ENCODE measurements at regions not wholly inside any gene's neighbourhood (a gene's known extent, or its start where the extent isn't known, plus 50 kb on each side); places are given as distances from the start of the nearest gene placed in this dataset.

DNA sequence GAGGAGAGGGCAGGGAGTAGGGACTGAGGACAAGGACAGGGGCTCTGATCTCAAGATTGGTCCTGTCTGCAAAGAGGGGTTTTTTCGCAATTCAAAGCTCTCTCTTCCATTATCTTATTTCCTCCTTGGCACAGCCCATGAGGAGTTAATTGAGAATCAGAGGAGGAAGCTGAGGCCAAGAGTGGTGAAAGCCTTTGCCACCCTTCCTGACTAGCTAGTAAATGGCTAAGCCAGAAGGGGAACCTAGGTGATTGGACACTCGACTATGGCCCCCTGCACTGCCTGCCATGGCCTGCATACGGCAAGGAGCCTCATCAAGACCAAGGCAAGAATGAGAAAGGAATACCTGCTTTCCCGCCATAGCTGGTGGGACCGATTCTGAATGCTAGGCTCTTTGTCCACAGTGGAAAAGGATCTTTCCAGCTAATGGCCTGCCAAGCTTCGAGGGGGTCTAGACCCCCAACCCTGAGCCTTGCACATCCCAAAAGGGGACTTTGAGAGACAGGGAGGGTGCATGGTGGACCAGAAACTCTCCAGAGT, 237.9 kb downstream of the HAUS1 start:
- Histone ChIP-seq H3K9me3 (replicated peaks) (no peaks in the 10 kb centered on the region), H3K4me1 (peaks cover 27% of the 10 kb centered on the region), H3K4me3 (no peak overlapping the region), H3K27ac (no peak overlapping the region), H3K36me3 (no peaks in the 10 kb centered on the region), H3K27me3 (no peaks in the 10 kb centered on the region)
- no peak for DNase-seq

DNA sequence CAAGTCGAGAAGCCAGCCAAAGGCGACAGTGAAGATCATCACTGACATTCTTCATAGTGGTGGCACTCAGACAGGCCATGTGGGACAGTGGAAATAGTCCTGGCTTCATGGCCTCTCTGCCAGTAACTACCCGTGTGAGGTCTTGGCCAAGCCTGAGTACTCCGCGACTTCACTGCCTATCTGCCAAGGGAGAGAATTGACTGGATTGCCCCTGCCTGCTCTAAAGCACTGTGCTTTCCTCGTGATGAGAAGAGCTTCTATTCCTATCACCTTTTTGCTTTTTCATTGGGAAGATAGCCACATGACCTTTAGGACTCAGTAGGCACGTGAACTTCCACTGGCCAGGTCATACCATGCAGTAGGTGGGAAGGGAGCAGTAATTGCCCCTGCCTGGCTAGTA, 239.3 kb downstream of the HAUS1 start:
- no peak for DNase-seq
- H3K27ac ChIP-seq, result no peak overlapping the region

DNA sequence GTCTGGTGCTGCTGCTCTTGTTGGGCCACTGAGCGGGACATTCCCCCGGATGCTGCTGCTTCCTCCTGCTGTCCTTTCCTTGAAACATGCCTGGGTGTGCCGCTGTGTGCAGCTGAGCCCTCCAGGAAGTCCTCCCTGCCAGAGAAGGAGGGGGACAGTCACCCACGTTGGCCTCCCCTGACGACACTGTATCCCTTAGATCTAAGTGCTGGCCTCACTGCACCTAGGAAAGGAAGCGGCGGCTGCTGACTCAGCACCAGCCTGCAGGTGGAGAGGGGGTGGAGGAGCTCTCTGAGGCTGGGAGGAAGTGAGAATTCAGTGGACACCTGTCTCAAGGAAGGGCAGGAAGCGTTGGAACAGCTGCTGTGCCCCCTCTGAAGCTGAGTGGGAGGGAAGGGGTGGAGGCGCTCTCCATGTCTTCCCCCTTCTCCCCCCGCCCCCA, 239.8 kb downstream of the HAUS1 start:
- no peak overlapping the region for H3K27ac ChIP-seq
- H3K27me3 ChIP-seq, result no peaks in the 10 kb centered on the region
- DNase-seq, result peak; percentile 65 to 76

More for the DNA sequence above, 239.3 kb downstream of the HAUS1 start:
- H3K27me3 ChIP-seq, result no peaks in the 10 kb centered on the region
- no peaks in the 10 kb centered on the region for H3K36me3 ChIP-seq
- H3K4me1 ChIP-seq, result peaks cover 22% of the 10 kb centered on the region
- H3K4me3 ChIP-seq, result no peak overlapping the region
- H3K9me3 ChIP-seq (replicated peaks), result no peaks in the 10 kb centered on the region

DNA sequence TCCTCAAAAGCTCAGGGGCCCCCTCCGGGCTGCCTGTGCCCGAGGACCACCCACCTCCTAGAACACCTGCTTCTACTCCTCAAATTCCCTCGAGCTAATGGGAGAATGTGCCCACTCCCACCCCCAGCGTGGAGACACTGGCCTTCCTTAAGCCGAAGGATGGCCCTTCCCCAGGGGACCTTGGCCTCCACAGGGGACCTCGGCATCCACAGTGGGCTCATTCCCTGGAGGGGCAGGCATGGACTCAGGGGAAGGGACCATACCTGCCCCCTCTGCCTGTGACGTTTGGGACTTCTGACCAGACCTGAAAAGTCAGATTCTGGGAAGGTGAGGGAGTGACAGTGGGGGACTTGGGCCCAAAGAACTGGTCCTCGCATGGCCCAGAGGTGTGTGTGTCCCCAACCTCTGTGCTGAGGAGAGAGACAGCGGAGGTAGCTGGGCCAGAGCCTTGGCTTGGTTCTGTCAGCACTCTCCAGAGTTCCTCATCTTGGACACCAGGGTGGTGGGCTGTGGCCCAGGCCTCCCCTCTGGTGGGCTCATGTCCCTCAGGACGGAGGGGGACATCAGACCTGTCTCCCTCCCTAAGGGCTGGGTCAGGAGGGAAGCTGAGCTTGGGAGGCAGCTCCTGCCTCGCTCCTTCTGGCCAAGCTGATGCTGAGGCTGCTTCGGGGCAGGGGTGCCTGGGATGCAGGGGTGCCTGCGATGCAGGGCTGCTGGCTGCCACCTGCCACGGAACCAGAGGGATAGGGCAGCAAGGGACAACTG, 240.4 kb downstream of the HAUS1 start:
- Histone ChIP-seq H3K4me1 (peaks cover 12% of the 10 kb centered on the region), H3K4me3 (no peak overlapping the region), H3K27me3 (no peaks in the 10 kb centered on the region), H3K9me3 (replicated peaks) (no peaks in the 10 kb centered on the region), H3K27ac (peak overlapping the region; percentile 23; the same call in 1 of the 2 replicates), H3K36me3 (no peaks in the 10 kb centered on the region)
- DNase-seq, result no peak

More for the DNA sequence above, 239.8 kb downstream of the HAUS1 start:
- Histone ChIP-seq H3K4me1 (peaks cover 18% of the 10 kb centered on the region), H3K4me3 (no peak overlapping the region), H3K36me3 (no peaks in the 10 kb centered on the region), H3K9me3 (replicated peaks) (no peaks in the 10 kb centered on the region)

DNA sequence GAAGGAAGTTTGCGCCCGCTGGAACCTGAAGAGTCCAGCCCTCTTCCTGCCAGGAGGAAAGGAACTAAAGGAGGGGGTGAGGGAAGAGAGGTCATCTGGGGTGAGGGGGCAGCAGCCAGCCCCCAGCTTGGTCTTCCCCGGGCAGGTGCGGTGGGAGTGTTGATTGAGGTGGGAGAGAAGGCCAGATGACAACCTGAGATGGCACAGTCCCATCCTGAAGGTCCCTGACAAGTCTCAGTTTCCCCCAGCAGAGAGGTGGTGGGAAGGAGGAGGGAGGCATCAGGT, 240.9 kb downstream of the HAUS1 start:
- no peaks in the 10 kb centered on the region for H3K9me3 ChIP-seq (replicated peaks)
- no peaks in the 10 kb centered on the region for H3K27me3 ChIP-seq
- DNase-seq, result no peak
- H3K4me1 ChIP-seq, result peaks cover 12% of the 10 kb centered on the region
- H3K36me3 ChIP-seq, result no peaks in the 10 kb centered on the region
- no peak overlapping the region for H3K27ac ChIP-seq
- no peak overlapping the region for H3K4me3 ChIP-seq

DNA sequence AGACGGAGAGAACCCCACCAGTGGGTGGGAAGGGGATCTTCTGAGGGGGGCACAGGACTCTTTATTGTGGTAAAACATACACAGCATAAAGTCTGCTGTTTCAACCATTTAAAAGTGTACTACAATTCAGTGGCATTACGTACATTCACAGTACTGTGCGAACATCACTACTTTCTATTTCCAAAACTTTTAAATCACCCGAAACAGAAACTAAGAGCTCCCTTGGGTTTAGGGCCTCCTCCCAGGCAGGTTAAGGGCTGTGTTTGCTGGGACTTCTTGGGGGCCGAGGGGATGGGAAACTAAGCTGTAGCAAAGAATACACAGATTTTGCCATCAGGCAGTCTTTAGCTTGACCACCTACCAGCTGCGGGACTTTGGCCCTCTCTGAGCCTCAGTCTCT, 242.0 kb downstream of the HAUS1 start:
- Histone ChIP-seq H3K4me3 (no peak overlapping the region), H3K27me3 (no peaks in the 10 kb centered on the region), H3K4me1 (peaks cover 12% of the 10 kb centered on the region), H3K27ac (no peak overlapping the region), H3K36me3 (no peaks in the 10 kb centered on the region), H3K9me3 (replicated peaks) (no peaks in the 10 kb centered on the region)
- no peak for DNase-seq

DNA sequence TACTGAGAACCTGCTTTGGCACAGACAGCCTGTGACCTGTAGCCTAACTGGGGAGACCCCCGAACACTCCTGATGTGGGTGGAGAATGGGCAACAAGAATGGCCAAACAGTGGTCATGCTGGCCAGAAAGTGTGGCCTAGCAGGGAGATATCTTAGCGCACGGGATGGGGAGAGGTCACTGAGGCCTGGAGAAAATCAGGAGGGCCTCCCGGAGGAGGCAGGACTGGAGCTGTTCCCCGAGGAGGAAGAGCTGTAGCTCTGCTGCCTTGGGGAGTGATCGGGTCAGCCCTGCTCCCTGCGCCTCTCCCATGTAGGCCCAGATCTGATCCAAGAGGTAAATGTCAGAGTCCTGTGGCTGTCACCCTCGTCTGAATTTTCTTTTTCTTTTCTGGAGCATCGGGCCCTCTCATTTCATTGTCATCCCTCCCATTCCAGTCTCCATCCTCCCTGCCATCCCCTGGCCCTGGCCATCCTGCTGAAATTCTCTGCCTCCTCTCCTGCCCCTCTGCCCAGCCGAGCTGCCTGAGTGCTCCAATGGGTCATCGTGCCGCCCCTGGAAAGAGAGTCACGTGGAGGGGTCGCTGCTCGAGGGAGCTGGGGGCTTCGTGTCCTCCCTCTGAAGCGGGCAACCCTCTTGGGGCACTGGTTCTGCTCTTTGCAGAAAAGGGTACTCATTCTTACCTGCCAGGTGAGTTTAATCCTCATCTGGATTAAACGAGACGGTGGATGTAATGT, 242.9 kb downstream of the HAUS1 start:
- Histone ChIP-seq H3K36me3 (no peaks in the 10 kb centered on the region), H3K9me3 (replicated peaks) (no peaks in the 10 kb centered on the region), H3K27ac (no peak overlapping the region), H3K27me3 (no peaks in the 10 kb centered on the region), H3K4me3 (no peak overlapping the region), H3K4me1 (peaks cover 12% of the 10 kb centered on the region)
- no peak for DNase-seq

DNA sequence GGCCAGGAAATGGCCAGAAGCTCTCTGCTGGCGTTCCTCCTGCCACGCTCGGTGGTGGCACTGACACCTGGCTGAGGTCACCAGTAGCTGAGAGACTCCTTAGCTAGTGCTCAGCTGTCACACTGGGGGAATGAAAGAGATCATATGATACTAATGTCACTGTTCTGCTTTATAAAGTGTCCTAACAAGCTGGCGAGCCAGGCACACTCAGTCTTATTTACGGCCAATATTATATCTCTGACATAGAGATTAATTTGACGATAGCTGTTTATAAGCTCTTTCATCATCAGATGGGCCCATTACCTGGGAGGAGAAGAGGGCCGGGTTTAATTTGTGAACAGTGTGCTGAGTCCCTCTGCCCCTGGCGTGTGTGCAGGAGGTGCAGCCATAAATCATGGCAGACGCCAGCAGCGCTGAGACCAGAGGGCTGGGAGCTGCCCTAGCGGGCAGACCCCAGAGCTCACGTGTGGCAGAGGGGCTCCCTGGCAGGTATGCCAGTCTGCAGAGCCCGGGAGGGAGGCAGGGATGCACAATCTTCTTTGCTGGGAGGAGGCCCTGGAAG, 246.5 kb downstream of the HAUS1 start:
- H3K9me3 ChIP-seq (replicated peaks), result no peaks in the 10 kb centered on the region
- H3K27ac ChIP-seq, result no peak overlapping the region
- no peaks in the 10 kb centered on the region for H3K4me1 ChIP-seq
- H3K36me3 ChIP-seq, result no peaks in the 10 kb centered on the region
- no peak for DNase-seq
- H3K4me3 ChIP-seq, result no peak overlapping the region
- no peaks in the 10 kb centered on the region for H3K27me3 ChIP-seq

DNA sequence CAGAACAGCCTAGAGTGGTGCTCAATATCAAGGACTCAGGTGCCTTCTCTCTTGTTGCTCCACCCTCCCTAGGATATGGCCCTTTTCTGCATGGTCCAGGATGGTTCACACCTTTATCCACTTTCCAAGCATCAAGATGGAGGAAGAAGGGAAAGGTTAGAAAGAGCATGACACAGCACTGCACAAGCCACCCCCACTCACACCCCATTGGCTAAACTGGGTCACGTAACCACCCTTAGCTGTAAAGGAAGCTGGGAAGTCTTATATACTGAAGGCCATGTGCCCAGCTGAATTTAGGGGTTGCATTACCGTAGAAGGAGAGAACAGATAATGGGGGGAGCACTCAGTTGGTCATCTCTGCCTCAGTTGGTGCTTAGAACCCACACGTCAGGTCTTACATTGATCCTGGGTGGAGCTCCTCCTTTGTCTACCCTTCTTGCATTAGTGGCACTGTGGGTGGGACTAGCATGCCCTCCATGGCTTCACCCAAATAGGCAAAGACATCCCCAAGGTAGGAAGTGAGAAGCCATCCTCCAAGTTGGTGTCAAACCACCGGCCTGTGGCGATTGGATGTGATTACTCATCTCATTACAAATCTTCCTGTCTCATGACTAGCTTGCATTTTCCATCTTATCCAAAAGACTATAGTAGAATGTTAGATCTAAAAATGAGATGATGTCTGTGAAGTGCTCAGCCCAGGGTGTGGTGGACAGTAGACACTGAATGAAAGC, 248.5 kb downstream of the HAUS1 start:
- H3K27me3 ChIP-seq, result no peaks in the 10 kb centered on the region
- no peak overlapping the region for H3K27ac ChIP-seq
- no peak for DNase-seq
- no peaks in the 10 kb centered on the region for H3K9me3 ChIP-seq (replicated peaks)
- no peaks in the 10 kb centered on the region for H3K4me1 ChIP-seq
- no peaks in the 10 kb centered on the region for H3K36me3 ChIP-seq
- no peak overlapping the region for H3K4me3 ChIP-seq

DNA sequence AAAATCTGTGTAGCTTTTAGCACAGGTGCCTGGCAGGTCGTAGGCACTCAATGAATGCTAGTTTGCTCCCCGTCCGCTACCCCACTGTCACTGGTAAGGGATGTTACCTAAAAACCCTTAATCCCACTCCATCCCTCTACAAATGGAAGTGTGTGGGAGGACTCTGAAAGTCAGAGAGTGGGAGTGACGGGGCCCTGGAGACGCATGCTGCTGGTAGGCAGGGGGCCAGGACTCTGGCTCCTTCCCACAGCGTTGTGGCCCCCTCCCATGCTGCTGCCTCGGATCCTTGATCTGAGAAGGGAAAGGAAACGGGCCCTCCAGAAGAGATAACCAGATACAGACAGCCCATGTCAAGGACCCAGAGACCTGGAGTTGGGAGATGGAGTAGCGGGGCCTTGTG, 249.3 kb downstream of the HAUS1 start:
- Histone ChIP-seq H3K4me3 (no peak overlapping the region), H3K4me1 (no peaks in the 10 kb centered on the region), H3K36me3 (no peaks in the 10 kb centered on the region), H3K27me3 (no peaks in the 10 kb centered on the region), H3K9me3 (replicated peaks) (no peaks in the 10 kb centered on the region), H3K27ac (no peak overlapping the region)
- DNase-seq, result no peak

DNA sequence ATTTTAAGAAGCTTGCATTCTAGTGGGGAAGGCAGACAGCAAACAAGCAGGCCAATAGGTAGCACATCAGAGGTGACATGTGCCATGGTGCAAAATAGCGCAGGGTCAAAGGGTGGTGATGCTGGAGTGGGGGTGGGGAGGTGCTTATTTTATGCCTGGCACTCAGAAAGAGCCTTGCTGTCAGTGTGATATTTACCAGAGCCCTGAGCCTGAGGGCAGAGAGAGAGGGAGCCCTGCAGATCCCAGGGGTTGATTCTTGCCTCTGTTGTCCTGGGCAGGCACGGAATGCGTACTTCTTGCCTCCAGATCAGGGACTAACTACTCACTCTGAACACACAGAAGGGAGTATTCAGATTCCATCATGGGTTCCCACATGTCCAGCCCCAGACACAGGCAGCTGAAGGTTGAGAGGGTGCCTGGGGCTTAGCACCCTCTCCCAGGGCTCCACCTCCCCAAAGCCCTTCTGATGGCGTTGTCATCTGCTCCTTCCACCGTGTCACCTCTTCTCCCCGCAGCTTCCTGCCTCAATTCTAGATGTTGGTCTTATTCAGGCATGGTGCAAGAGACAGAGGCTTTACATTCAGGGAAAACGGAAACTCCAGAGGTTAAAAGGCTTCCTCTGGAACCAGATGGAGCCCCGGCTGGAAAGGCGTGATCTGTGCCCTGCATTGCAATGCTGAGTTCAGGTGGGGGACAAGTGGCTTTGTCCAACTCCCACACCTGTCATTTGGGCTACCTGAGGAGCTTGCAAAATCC, 252.3 kb downstream of the HAUS1 start:
- H3K9me3 ChIP-seq (replicated peaks), result no peaks in the 10 kb centered on the region
- H3K27me3 ChIP-seq, result no peaks in the 10 kb centered on the region
- H3K4me3 ChIP-seq, result no peak overlapping the region
- no peaks in the 10 kb centered on the region for H3K36me3 ChIP-seq
- DNase-seq, result no peak
- no peak overlapping the region for H3K27ac ChIP-seq
- no peaks in the 10 kb centered on the region for H3K4me1 ChIP-seq

DNA sequence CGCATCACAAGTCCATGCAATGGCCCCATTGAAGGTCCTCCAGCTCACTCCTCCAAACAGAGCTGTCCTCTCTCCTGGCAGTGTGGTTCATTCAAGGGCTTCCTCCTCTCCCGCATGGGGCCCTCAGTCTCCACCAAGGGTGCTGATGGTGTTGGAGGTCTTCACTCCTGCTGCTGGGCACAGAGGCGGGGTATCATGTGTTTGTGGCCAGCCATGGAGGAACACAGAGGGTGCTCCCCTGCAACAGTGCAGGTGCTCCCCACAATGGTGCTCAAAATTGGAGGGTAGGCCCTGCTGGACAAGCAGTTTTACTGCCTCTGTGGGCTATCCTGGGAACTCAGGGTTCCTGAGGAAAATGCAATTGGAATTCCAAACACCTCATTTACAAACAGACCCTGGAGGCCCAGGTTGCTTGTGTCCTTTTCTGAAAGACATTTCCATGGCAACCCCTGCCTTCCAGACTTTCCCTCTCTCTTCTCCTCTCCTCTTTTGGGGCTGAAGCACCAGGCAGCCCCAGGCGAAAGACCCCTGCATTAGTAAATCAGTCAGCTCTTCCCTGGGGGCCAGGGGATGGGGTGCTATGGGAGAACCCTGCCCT, 256.0 kb downstream of the HAUS1 start:
- H3K4me3 ChIP-seq, result no peak overlapping the region
- no peaks in the 10 kb centered on the region for H3K36me3 ChIP-seq
- no peaks in the 10 kb centered on the region for H3K27me3 ChIP-seq
- H3K27ac ChIP-seq, result no peak overlapping the region
- no peaks in the 10 kb centered on the region for H3K9me3 ChIP-seq (replicated peaks)
- H3K4me1 ChIP-seq, result no peaks in the 10 kb centered on the region
- DNase-seq, result no peak

DNA sequence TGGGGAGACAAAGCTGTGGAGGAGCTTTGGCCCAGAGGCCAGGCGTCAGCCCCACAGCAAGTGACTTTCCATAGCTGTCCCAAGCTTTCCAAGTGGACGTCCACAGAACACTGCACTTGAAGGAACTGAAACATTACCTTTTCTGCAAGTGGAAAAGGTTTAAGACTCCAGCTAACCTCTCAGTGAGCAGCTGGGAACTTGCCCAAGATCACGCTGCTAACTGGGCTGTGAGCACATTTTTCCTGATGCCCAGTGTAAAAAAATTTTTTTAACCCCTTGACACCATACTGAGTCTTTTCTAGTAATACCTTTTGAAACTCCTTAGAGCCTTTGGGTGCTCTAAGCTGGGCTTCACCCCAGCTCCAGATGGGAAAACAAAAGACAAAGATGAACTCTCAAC, 256.7 kb downstream of the HAUS1 start:
- Histone ChIP-seq H3K4me3 (no peak overlapping the region), H3K27me3 (no peaks in the 10 kb centered on the region), H3K9me3 (replicated peaks) (no peaks in the 10 kb centered on the region), H3K27ac (no peak overlapping the region), H3K4me1 (no peaks in the 10 kb centered on the region), H3K36me3 (no peaks in the 10 kb centered on the region)
- no peak for DNase-seq

DNA sequence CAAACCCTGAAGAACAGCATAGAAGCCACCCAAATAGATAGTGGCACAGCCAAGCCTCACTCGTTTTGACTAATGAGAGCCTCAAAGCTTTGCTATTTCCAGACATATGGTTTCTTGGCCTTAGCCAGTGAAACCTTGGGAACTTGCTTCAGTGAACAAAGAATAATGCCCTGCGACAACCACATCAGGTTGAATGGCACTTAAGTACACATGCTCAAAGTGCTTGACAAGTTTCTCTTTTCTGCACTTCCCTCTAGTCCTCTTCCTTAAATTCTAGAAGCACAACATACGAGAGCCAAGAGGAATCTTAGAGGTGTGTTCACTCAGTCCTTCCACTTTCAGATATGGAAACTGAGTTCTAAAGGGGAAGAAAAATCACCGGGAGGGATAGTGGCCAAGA, 258.3 kb downstream of the HAUS1 start:
- no peak overlapping the region for H3K27ac ChIP-seq
- no peak overlapping the region for H3K4me3 ChIP-seq
- no peaks in the 10 kb centered on the region for H3K27me3 ChIP-seq
- H3K4me1 ChIP-seq, result peaks cover 6% of the 10 kb centered on the region
- no peaks in the 10 kb centered on the region for H3K9me3 ChIP-seq (replicated peaks)
- DNase-seq, result no peak
- H3K36me3 ChIP-seq, result no peaks in the 10 kb centered on the region

Data from SJCRH30 (cell line).